B cell (primary cell): ENCODE measurements at regions not wholly inside any gene's neighbourhood (a gene's known extent, or its start where the extent isn't known, plus 50 kb on each side); places are given as distances from the start of the nearest gene placed in this dataset.

Experiments used
- ATAC-seq: fragments of 200-7000 bp; cut with Tn5 transposase; one replicate; pipeline ENCODE4 v1.10.0; 2021; ENCODE audit warnings: low read depth, mild to moderate bottlenecking, moderate number of reproducible peaks, moderate library complexity
- CTCF ChIA-PET: fragments of 350-600 bp; sonication (Branson Sonifier 250); formaldehyde crosslinking; loops from one replicate; lab custom pipeline; 2021; ENCODE audit warnings: antibody characterized with exemption, inconsistent platforms; lab: Charles Lee
- POLR2A ChIA-PET: fragments of 350-600 bp; sonication (Branson Sonifier 250); formaldehyde crosslinking; loops from one replicate; lab custom pipeline; 2021; ENCODE audit warnings: antibody characterized with exemption; lab: Charles Lee
- DNase-seq: peaks from one replicate; pipeline ENCODE4 v3.0.0; 2013
- H2AFZ ChIP-seq: 2 replicates; pipeline ENCODE4 v1.6.1; 2012; ENCODE audit warnings: mild to moderate bottlenecking, low read depth, low read length; ENCODE audit not compliant: insufficient read depth, poor library complexity, severe bottlenecking
- H3K27ac ChIP-seq, 2 donors: 1 replicate in 1 of 2; 2 replicates in 1 of 2; pipeline ENCODE4 v1.5.1; 2012 to 2013; ENCODE audit warnings: low read length in 2 of 2, mild to moderate bottlenecking in 2 of 2, moderate library complexity in 1 of 2
- H3K27me3 ChIP-seq, 4 experiments: fragments of 200-600 bp in 1 of 4; sonication (generic) in 1 of 4; replicated peaks in 1 of 4; 1 replicate in 2 of 4; 2 replicates in 2 of 4; pipeline versions ENCODE4 v1.6.1 to v1.7.0; 2013 to 2016; ENCODE audit warnings: low read length in 3 of 4, mild to moderate bottlenecking in 2 of 4, mixed read lengths in 1 of 4, moderate library complexity in 1 of 4; ENCODE audit not compliant: insufficient read depth in 4 of 4, control insufficient read depth in 3 of 4; ENCODE audit errors: control extremely low read depth in 1 of 4
- H3K36me3 ChIP-seq, 2 experiments: replicated peaks in 1 of 2; 1 replicate in 1 of 2; 2 replicates in 1 of 2; pipeline versions ENCODE4 v1.6.1 to v1.7.1; 2013; ENCODE audit warnings: low read length in 1 of 2; ENCODE audit not compliant: insufficient read depth in 2 of 2, control insufficient read depth in 1 of 2; ENCODE audit errors: control extremely low read depth in 1 of 2, extremely low read depth in 1 of 2
- H3K4me1 ChIP-seq, 2 donors: fragments of 200-600 bp in 1 of 2; sonication (generic) in 1 of 2; 1 replicate in 1 of 2; 2 replicates in 1 of 2; pipeline versions ENCODE4 v1.5.1 to v1.6.1; 2013 to 2017; ENCODE audit warnings: low read length in 2 of 2; ENCODE audit not compliant: control insufficient read depth in 2 of 2, insufficient read depth in 2 of 2
- H3K4me2 ChIP-seq: replicated peaks from 2 replicates; pipeline ENCODE3; 2012; ENCODE audit warnings: mild to moderate bottlenecking, low read depth, low read length; ENCODE audit not compliant: poor library complexity, severe bottlenecking
- H3K4me3 ChIP-seq, 5 experiments: fragments of 200-600 bp in 1 of 5; sonication (generic) in 1 of 5; 1 replicate in 3 of 5; 2 replicates in 2 of 5; pipeline versions ENCODE4 v1.5.1 to v1.7.0; 2011 to 2016; ENCODE audit warnings: low read length in 4 of 5, mild to moderate bottlenecking in 4 of 5, low read depth in 2 of 5, control low read depth in 1 of 5, moderate library complexity in 1 of 5; ENCODE audit not compliant: insufficient read depth in 1 of 5; ENCODE audit errors: control extremely low read depth in 1 of 5, extremely low read depth in 1 of 5
- H3K79me2 ChIP-seq: fragments of 200-600 bp; sonication (generic); one replicate; pipeline ENCODE4 v1.6.0; 2016; ENCODE audit warnings: low read length; ENCODE audit not compliant: control insufficient read depth, insufficient read depth
- H3K9ac ChIP-seq: fragments of 200-600 bp; sonication (generic); 2 replicates; pipeline ENCODE4 v1.6.1; 2017; ENCODE audit warnings: mild to moderate bottlenecking, low read length, moderate library complexity
- H3K9me3 ChIP-seq, 3 donors: one replicate each; pipeline versions ENCODE4 v1.6.1 to v1.7.1; 2013; ENCODE audit warnings: low read length in 2 of 3; ENCODE audit not compliant: control insufficient read depth in 2 of 3, insufficient read depth in 1 of 3; ENCODE audit errors: control extremely low read depth in 1 of 3
- H4K20me1 ChIP-seq: 2 replicates; pipeline ENCODE4 v1.6.0; 2012; ENCODE audit warnings: mild to moderate bottlenecking, low read length; ENCODE audit not compliant: insufficient read depth, control insufficient read depth, poor library complexity, severe bottlenecking
- H3K27ac Mint-ChIP-seq: one replicate; pipeline ENCODE4 v1.8.0; 2021; ENCODE audit warnings: mixed read lengths
- H3K27me3 Mint-ChIP-seq: one replicate; pipeline ENCODE4 v1.8.0; 2021; ENCODE audit warnings: mixed read lengths
- H3K4me1 Mint-ChIP-seq: one replicate; pipeline ENCODE4 v1.8.0; 2021; ENCODE audit warnings: mixed read lengths
- H3K4me3 Mint-ChIP-seq: one replicate; pipeline ENCODE4 v1.8.0; 2021; ENCODE audit warnings: mixed read lengths
- H3K9me3 Mint-ChIP-seq: one replicate; pipeline ENCODE4 v1.8.0; 2022; ENCODE audit warnings: mixed read lengths; ENCODE audit not compliant: insufficient read depth
- EZH2 ChIP-seq: IDR thresholded peaks from 2 replicates; pipeline ENCODE4 v1.6.1; 2012; ENCODE audit warnings: borderline replicate concordance, low read depth, mild to moderate bottlenecking, moderate library complexity, low read length; ENCODE audit not compliant: insufficient read depth, poor library complexity, severe bottlenecking
- WGBS: methylation state at CpG from one replicate; pipeline ENCODE4 v1.1.5; 2013; ENCODE audit warnings: missing lambda C conversion rate; ENCODE audit not compliant: insufficient coverage; 5-methylcytosine and 5-hydroxymethylcytosine counted together
- intact Hi-C: fragments of 100-400 bp; cut with micrococcal nuclease; formaldehyde crosslinking; loops from one replicate; pipeline ENCODE4 v1.10.0; 2022
- TF ChIP-seq, protein P1 (sequence below): fragments of 200-600 bp; IDR thresholded peaks from one replicate; pipeline ENCODE4 v1.8.0; 2022; ENCODE audit warnings: antibody characterized with exemption, mild to moderate bottlenecking

DNA sequence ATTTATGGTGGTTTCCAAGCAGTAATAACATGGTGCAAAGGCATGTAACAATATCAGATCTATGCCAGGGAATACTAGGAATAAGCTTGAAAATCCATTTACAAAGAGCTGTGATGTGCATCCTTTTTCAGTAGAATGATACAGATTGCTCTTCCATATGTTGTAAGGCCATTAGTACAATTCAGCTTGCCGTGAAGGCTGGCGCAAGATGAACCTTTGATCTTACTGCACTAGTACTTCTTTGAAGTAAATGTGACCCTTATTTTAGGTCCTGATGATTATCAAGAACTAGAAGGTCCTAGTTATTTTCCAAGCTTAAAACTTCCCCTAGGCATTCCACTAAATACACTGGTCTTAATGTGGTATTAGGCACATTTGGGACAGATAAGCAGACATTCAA is 210.1 kb upstream of the CD96 start:
- no peak for TF ChIP-seq EZH2
- TF ChIP-seq, protein P1, sequence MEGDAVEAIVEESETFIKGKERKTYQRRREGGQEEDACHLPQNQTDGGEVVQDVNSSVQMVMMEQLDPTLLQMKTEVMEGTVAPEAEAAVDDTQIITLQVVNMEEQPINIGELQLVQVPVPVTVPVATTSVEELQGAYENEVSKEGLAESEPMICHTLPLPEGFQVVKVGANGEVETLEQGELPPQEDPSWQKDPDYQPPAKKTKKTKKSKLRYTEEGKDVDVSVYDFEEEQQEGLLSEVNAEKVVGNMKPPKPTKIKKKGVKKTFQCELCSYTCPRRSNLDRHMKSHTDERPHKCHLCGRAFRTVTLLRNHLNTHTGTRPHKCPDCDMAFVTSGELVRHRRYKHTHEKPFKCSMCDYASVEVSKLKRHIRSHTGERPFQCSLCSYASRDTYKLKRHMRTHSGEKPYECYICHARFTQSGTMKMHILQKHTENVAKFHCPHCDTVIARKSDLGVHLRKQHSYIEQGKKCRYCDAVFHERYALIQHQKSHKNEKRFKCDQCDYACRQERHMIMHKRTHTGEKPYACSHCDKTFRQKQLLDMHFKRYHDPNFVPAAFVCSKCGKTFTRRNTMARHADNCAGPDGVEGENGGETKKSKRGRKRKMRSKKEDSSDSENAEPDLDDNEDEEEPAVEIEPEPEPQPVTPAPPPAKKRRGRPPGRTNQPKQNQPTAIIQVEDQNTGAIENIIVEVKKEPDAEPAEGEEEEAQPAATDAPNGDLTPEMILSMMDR: no peak
- Mint-ChIP-seq H3K4me3 (no peak overlapping the region), H3K9me3 (no peaks in the 10 kb centered on the region), H3K4me1 (no peaks in the 10 kb centered on the region), H3K27ac (no peak overlapping the region), H3K27me3 (no peaks in the 10 kb centered on the region)
- Histone ChIP-seq H3K36me3 (no peaks in the 10 kb centered on the region), H2AFZ (no peak overlapping the region), H3K79me2 (no peaks in the 10 kb centered on the region), H3K9ac (no peak overlapping the region), H3K27ac (no peak overlapping the region), H3K4me1 (no peaks in the 10 kb centered on the region), H3K4me3 (no peak overlapping the region), H3K9me3 (no peaks in the 10 kb centered on the region), H3K4me2 (no peak overlapping the region), H3K27me3 (no peaks in the 10 kb centered on the region), H4K20me1 (no peaks in the 10 kb centered on the region)
- intact Hi-C loops: no loop called here
- ChIA-PET CTCF (interaction anchor here (0.5 kb wide), 1 partner anchor 94 kb away, joined by 3 read pairs; no protein-coding TSS in a partner anchor), POLR2A (no interaction called here)
- DNase-seq (no peak), ATAC-seq (no peak)
- 100% methylated on average over 1 of the region's 2 CpGs for WGBS

DNA sequence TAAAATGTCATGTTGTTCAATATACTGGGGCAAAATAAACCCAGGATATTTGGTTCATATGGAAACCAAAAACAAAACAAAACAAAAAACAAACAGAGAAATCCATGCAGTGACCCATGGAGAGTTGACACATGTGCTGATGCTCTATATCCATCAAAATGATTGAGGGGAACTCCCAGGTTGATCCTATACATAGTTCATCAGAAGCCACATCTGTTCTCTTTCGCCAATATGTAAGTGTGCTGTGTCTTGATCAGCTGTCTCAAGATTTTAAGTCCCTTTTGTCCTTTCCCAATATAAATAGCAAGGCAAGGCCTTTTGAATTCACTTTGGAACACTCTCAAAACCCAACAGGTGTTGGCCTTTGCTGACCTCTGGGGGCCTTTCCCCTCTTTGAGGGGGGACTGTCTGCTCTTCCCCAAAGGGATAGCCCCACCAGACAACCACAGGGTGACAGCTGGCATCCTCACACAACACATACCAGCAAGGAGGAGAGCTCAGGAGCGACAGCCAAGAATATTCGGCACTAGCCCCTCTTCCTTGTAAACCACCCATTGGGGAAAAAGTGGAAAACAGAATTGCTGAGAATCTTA is 209.4 kb upstream of the CD96 start:
- H3K27ac ChIP-seq: no peak overlapping the region
- H3K4me1 ChIP-seq: no peaks in the 10 kb centered on the region
- TF ChIP-seq EZH2: no peak
- TF ChIP-seq, protein P1: no peak
- H2AFZ ChIP-seq: no peak overlapping the region
- CTCF ChIA-PET: no interaction called here
- WGBS: no CpG with 5 or more reads among the region's 3 CpGs
- no peaks in the 10 kb centered on the region for H3K27me3 ChIP-seq
- H3K27me3 Mint-ChIP-seq: no peaks in the 10 kb centered on the region
- H3K4me1 Mint-ChIP-seq: no peaks in the 10 kb centered on the region
- no peaks in the 10 kb centered on the region for H3K79me2 ChIP-seq
- H3K4me3 Mint-ChIP-seq: no peak overlapping the region
- H3K36me3 ChIP-seq: no peaks in the 10 kb centered on the region
- no peak overlapping the region for H3K9ac ChIP-seq
- DNase-seq (no peak), ATAC-seq (no peak)
- H3K9me3 ChIP-seq: no peaks in the 10 kb centered on the region
- H3K9me3 Mint-ChIP-seq: no peaks in the 10 kb centered on the region
- H3K4me3 ChIP-seq: no peak overlapping the region
- H3K27ac Mint-ChIP-seq: no peak overlapping the region
- POLR2A ChIA-PET: no interaction called here
- intact Hi-C loops: no loop called here
- H3K4me2 ChIP-seq: no peak overlapping the region
- H4K20me1 ChIP-seq: no peaks in the 10 kb centered on the region
